ENCODE measurements at regions not wholly inside any gene's neighbourhood (a gene's known extent, or its start where the extent isn't known, plus 50 kb on each side); places are given as distances from the start of the nearest gene placed in this dataset.

DNA sequence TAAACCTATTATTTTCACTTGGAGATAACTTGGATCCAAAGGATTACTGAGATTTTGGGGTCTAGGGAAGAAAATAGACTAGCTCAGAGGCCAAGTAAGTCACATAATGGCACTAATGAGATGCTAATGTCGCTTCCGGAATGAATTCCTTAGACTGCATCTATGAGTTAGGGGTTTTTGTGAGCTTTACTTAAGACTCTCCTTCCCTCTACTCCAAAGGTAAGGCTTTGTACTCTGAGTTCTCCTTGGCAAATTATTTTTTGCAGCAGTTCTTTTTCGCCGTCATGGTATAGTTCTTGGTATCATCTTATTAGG, 143.9 kb upstream of the KLF14 start:
- ATAC-seq (no peak), DNase-seq (no peak)
- in situ Hi-C loops (cut with MboI; ENCODE audit: low sequenced_read_pairs in 4 of 4) = loop anchor here in 1 of 4 donors (25.0 kb wide), 1 partner anchor 159 kb away; no protein-coding TSS in a partner anchor
- Histone ChIP-seq H3K27me3 (no peaks in the 10 kb centered on the region), H3K9me3 (no peaks in the 10 kb centered on the region), H3K27ac (peak overlapping the region; percentile 89 to 97 (median 94)), H3K36me3 (peaks cover 2 to 88% of the 10 kb centered on the region in 2 donors), H3K4me3 (no peak overlapping the region), H3K4me1 (peaks cover 58 to 75% of the 10 kb centered on the region in 2 donors)
- TF ChIP-seq POLR2A (IDR thresholded peaks at IDR 0.05) = no peak
- TF ChIP-seq, protein P1, sequence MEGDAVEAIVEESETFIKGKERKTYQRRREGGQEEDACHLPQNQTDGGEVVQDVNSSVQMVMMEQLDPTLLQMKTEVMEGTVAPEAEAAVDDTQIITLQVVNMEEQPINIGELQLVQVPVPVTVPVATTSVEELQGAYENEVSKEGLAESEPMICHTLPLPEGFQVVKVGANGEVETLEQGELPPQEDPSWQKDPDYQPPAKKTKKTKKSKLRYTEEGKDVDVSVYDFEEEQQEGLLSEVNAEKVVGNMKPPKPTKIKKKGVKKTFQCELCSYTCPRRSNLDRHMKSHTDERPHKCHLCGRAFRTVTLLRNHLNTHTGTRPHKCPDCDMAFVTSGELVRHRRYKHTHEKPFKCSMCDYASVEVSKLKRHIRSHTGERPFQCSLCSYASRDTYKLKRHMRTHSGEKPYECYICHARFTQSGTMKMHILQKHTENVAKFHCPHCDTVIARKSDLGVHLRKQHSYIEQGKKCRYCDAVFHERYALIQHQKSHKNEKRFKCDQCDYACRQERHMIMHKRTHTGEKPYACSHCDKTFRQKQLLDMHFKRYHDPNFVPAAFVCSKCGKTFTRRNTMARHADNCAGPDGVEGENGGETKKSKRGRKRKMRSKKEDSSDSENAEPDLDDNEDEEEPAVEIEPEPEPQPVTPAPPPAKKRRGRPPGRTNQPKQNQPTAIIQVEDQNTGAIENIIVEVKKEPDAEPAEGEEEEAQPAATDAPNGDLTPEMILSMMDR (IDR thresholded peaks at IDR 0.05 in 4 of 5, conservative IDR thresholded peaks at IDR 0.05 in 1 of 5) = no peak
- intact Hi-C loops (cut with DNase I; ENCODE audit: low total_unique reads) = loop anchor here (10.0 kb wide), 1 partner anchor 447 kb away; the partner anchor contains the start of gene MKLN1

DNA sequence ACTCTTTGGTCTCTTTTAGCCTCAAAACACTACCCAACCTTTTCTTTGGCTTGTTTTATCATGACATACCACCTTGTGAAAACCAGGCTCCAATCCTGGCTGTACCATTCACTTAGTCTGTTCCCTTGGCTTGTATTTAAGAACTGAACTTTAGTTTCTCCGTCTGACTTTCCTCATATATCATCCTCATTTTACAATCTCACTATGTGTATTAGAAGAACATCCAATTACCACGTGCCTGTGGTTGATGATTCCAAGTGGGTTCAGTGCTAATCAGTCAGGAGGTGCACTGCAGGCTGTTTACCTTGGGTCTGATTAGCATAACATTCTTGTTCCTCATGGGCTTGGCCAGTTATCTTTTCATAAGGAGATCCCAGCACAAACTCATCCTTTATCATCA, 144.8 kb upstream of the KLF14 start:
- in situ Hi-C loops (cut with MboI; ENCODE audit: low sequenced_read_pairs in 4 of 4) = loop anchor here in 1 of 4 donors (25.0 kb wide), 1 partner anchor 159 kb away; no protein-coding TSS in a partner anchor

DNA sequence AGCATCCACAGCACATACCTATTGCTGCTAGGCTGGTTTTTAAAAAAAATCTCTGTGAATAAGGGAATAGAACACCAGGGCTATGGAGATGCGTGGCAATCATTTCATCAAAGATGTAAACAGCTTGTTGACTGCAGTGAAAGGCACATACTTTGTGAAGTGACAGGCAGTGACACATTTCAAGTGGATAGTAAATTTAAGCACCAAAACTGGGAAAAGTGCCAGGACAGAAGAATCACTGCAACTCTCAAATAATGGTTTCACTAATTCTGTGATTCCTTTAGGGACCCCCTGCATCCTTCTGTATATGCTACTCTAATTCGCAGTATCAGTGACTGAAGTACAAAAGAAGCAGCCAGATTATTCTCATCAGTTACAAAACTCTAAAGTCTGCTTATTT, 145.2 kb upstream of the KLF14 start:
- Histone ChIP-seq H3K27me3 (no peaks in the 10 kb centered on the region), H3K9me3 (no peaks in the 10 kb centered on the region), H3K4me1 (peaks cover 71 to 88% of the 10 kb centered on the region in 2 donors), H3K27ac (peak overlapping the region; percentile 89 to 97 (median 94)), H3K36me3 (peaks cover 2 to 88% of the 10 kb centered on the region in 2 donors), H3K4me3 (no peak overlapping the region)
- peak in 1 of 2 donors; percentile 18 for ATAC-seq
- in situ Hi-C loops (cut with MboI; ENCODE audit: low sequenced_read_pairs in 4 of 4) = loop anchor here in 1 of 4 donors (25.0 kb wide), 1 partner anchor 158 kb away; no protein-coding TSS in a partner anchor
- intact Hi-C loops (cut with DNase I; ENCODE audit: low total_unique reads) = loop anchor here (10.0 kb wide), 1 partner anchor 446 kb away; the partner anchor contains the start of gene MKLN1
- no peak for DNase-seq
- no peak for TF ChIP-seq POLR2A (IDR thresholded peaks at IDR 0.05)
- TF ChIP-seq, protein P1 (IDR thresholded peaks at IDR 0.05 in 4 of 5, conservative IDR thresholded peaks at IDR 0.05 in 1 of 5) = no peak

More for the DNA sequence above, 144.8 kb upstream of the KLF14 start:
- H3K9me3 ChIP-seq = no peaks in the 10 kb centered on the region
- peak overlapping the region; percentile 89 to 97 (median 94) for H3K27ac ChIP-seq
- peaks cover 2 to 88% of the 10 kb centered on the region in 2 donors for H3K36me3 ChIP-seq
- no peak overlapping the region for H3K4me3 ChIP-seq
- DNase-seq (no peak), ATAC-seq (peak in 1 of 2 donors; percentile 9)
- TF ChIP-seq, protein P1 (IDR thresholded peaks at IDR 0.05 in 4 of 5, conservative IDR thresholded peaks at IDR 0.05 in 1 of 5) = no peak
- no peak for TF ChIP-seq POLR2A (IDR thresholded peaks at IDR 0.05)
- H3K27me3 ChIP-seq = no peaks in the 10 kb centered on the region
- intact Hi-C loops (cut with DNase I; ENCODE audit: low total_unique reads) = loop anchor here (10.0 kb wide), 1 partner anchor 446 kb away; the partner anchor contains the start of gene MKLN1
- H3K4me1 ChIP-seq = peaks cover 67 to 84% of the 10 kb centered on the region in 2 donors

DNA sequence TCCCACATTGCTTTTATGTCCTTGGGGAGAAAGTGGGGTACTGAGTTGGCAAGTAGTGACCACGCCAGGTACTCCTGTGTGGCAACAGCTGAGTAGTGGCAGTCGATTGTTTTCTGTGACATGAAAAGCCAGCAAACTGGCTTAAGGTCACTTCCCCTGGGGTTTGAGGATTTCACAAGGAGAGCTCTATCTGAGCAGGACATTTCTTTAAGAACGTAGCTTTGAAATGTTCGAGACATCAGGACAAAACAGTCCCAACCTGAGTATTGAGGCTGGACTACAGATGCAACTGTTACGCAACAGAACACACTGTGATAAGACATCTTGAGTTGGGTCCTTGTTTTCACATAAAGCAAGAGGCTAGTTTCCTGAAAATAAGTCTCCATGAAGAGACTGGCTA, 146.7 kb upstream of the KLF14 start:
- ATAC-seq = peak; percentile 54 to 70
- H3K36me3 ChIP-seq = peaks cover 2 to 85% of the 10 kb centered on the region in 2 donors

More for the DNA sequence above, 146.7 kb upstream of the KLF14 start:
- intact Hi-C loops (cut with DNase I; ENCODE audit: low total_unique reads) (no loop called here), in situ Hi-C loops (cut with MboI; ENCODE audit: low sequenced_read_pairs in 4 of 4) (loop anchor here in 1 of 4 donors (25.0 kb wide), 1 partner anchor 157 kb away; no protein-coding TSS in a partner anchor)
- no peaks in the 10 kb centered on the region for H3K27me3 ChIP-seq
- TF ChIP-seq, protein P1 (IDR thresholded peaks at IDR 0.05 in 4 of 5, conservative IDR thresholded peaks at IDR 0.05 in 1 of 5) = no peak
- TF ChIP-seq POLR2A (IDR thresholded peaks at IDR 0.05) = peak in 1 of 2 donors; percentile 25
- peaks cover 86 to 97% of the 10 kb centered on the region in 2 donors for H3K4me1 ChIP-seq
- peak overlapping the region; percentile 89 to 97 (median 94) for H3K27ac ChIP-seq
- no peak overlapping the region for H3K4me3 ChIP-seq
- DNase-seq = peak in 1 of 2 donors; percentile 62
- no peaks in the 10 kb centered on the region for H3K9me3 ChIP-seq

Data from gastrocnemius medialis (tissue), 4 donors.